ENCODE measurements at regions not wholly inside any gene's neighbourhood (a gene's known extent, or its start where the extent isn't known, plus 50 kb on each side); places are given as distances from the start of the nearest gene placed in this dataset.

DNA sequence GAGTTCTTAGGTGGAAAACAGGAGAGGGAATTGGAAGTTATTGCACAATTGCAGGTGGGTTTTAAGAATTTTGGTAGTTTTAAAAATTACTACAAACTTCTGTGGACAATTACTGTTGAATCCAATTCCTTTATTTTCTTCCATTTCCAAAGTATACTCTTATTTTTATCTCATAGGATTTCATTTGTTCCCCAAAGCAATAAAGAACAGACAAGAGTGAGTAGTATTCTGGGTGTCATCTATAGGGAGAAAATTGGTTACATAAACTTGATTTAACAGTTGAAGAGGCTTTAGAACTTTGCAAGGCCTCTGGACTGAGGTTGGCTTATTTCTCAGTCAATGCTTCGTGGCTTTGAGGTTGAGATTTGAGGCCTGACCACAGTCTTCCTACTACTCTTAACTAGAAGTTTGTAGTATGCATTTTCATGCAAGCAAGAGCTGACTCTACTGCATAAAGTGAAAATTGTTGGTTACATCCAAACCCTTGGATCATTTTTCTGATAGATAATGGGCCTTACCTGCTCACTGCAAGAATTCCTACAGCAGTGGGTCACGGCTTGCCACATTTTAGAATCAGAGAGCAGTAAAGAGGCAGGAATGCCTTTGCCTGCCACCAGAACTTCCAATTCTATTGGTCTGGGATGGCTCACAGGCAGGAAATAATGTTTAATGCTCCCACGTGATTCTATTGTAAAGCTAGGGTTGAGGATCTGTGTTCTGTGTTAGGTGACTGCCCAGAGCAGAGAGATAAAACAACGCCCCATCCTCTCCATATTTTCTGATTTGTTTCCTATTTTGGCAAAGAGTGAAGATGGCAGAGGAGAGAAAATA lies 270.5 kb downstream of the TTC6 start (continued):
- TF ChIP-seq ZNF451 (CRISPR knock-in tag; IDR thresholded peaks at IDR 0.05) (no peak), HOXA9 (CRISPR knock-in tag; IDR thresholded peaks at IDR 0.05; ENCODE audit: borderline replicate concordance) (no peak), SMARCC2 (IDR thresholded peaks at IDR 0.05) (no peak), ZNF253 (CRISPR knock-in tag; IDR thresholded peaks at IDR 0.05; ENCODE audit: borderline replicate concordance) (no peak), ZNF546 (CRISPR knock-in tag; conservative IDR thresholded peaks at IDR 0.05) (no peak), NFKBIZ (CRISPR knock-in tag; IDR thresholded peaks at IDR 0.05) (no peak), ZMYM4 (CRISPR knock-in tag; IDR thresholded peaks at IDR 0.05) (peak; percentile 68; the same call in 1 of the 2 replicates), RNF2 (conservative IDR thresholded peaks at IDR 0.05; ENCODE audit: low read depth) (no peak), AHR (CRISPR knock-in tag; IDR thresholded peaks at IDR 0.05) (no peak), NFE2 (CRISPR knock-in tag; IDR thresholded peaks at IDR 0.05) (no peak), KDM4B (CRISPR knock-in tag; IDR thresholded peaks at IDR 0.05) (peak; percentile 72; the same call in 1 of the 2 replicates), ZNF761 (CRISPR knock-in tag; conservative IDR thresholded peaks at IDR 0.05) (no peak), ZNF577 (CRISPR knock-in tag; IDR thresholded peaks at IDR 0.05; ENCODE audit: borderline replicate concordance, low read depth) (no peak), ZNF549 (CRISPR knock-in tag; IDR thresholded peaks at IDR 0.05) (no peak), PCBP2 (optimal IDR thresholded peaks at IDR 0.05; ENCODE audit: low read depth, low read length, poor library complexity, severe bottlenecking) (no peak), ZNF431 (CRISPR knock-in tag; IDR thresholded peaks at IDR 0.05; ENCODE audit: borderline replicate concordance, low read depth) (no peak)
- TF ChIP-seq, protein P1, sequence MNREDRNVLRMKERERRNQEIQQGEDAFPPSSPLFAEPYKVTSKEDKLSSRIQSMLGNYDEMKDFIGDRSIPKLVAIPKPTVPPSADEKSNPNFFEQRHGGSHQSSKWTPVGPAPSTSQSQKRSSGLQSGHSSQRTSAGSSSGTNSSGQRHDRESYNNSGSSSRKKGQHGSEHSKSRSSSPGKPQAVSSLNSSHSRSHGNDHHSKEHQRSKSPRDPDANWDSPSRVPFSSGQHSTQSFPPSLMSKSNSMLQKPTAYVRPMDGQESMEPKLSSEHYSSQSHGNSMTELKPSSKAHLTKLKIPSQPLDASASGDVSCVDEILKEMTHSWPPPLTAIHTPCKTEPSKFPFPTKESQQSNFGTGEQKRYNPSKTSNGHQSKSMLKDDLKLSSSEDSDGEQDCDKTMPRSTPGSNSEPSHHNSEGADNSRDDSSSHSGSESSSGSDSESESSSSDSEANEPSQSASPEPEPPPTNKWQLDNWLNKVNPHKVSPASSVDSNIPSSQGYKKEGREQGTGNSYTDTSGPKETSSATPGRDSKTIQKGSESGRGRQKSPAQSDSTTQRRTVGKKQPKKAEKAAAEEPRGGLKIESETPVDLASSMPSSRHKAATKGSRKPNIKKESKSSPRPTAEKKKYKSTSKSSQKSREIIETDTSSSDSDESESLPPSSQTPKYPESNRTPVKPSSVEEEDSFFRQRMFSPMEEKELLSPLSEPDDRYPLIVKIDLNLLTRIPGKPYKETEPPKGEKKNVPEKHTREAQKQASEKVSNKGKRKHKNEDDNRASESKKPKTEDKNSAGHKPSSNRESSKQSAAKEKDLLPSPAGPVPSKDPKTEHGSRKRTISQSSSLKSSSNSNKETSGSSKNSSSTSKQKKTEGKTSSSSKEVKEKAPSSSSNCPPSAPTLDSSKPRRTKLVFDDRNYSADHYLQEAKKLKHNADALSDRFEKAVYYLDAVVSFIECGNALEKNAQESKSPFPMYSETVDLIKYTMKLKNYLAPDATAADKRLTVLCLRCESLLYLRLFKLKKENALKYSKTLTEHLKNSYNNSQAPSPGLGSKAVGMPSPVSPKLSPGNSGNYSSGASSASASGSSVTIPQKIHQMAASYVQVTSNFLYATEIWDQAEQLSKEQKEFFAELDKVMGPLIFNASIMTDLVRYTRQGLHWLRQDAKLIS (CRISPR knock-in tag; IDR thresholded peaks at IDR 0.05), result no peak
- TF ChIP-seq, protein P2, sequence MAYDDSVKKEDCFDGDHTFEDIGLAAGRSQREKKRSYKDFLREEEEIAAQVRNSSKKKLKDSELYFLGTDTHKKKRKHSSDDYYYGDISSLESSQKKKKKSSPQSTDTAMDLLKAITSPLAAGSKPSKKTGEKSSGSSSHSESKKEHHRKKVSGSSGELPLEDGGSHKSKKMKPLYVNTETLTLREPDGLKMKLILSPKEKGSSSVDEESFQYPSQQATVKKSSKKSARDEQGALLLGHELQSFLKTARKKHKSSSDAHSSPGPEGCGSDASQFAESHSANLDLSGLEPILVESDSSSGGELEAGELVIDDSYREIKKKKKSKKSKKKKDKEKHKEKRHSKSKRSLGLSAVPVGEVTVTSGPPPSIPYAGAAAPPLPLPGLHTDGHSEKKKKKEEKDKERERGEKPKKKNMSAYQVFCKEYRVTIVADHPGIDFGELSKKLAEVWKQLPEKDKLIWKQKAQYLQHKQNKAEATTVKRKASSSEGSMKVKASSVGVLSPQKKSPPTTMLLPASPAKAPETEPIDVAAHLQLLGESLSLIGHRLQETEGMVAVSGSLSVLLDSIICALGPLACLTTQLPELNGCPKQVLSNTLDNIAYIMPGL (CRISPR knock-in tag; IDR thresholded peaks at IDR 0.05; ENCODE audit: borderline replicate concordance in 1 of 2, low read depth in 1 of 2), result no peak; a peak in 1 of 4 replicates
- TF ChIP-seq, protein P3, sequence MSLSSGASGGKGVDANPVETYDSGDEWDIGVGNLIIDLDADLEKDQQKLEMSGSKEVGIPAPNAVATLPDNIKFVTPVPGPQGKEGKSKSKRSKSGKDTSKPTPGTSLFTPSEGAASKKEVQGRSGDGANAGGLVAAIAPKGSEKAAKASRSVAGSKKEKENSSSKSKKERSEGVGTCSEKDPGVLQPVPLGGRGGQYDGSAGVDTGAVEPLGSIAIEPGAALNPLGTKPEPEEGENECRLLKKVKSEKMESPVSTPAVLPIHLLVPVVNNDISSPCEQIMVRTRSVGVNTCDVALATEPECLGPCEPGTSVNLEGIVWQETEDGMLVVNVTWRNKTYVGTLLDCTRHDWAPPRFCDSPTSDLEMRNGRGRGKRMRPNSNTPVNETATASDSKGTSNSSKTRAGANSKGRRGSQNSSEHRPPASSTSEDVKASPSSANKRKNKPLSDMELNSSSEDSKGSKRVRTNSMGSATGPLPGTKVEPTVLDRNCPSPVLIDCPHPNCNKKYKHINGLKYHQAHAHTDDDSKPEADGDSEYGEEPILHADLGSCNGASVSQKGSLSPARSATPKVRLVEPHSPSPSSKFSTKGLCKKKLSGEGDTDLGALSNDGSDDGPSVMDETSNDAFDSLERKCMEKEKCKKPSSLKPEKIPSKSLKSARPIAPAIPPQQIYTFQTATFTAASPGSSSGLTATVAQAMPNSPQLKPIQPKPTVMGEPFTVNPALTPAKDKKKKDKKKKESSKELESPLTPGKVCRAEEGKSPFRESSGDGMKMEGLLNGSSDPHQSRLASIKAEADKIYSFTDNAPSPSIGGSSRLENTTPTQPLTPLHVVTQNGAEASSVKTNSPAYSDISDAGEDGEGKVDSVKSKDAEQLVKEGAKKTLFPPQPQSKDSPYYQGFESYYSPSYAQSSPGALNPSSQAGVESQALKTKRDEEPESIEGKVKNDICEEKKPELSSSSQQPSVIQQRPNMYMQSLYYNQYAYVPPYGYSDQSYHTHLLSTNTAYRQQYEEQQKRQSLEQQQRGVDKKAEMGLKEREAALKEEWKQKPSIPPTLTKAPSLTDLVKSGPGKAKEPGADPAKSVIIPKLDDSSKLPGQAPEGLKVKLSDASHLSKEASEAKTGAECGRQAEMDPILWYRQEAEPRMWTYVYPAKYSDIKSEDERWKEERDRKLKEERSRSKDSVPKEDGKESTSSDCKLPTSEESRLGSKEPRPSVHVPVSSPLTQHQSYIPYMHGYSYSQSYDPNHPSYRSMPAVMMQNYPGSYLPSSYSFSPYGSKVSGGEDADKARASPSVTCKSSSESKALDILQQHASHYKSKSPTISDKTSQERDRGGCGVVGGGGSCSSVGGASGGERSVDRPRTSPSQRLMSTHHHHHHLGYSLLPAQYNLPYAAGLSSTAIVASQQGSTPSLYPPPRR (CRISPR knock-in tag; IDR thresholded peaks at IDR 0.05; ENCODE audit: borderline replicate concordance), result no peak
